WTC11 (cell line): ENCODE measurements at regions not wholly inside any gene's neighbourhood (a gene's known extent, or its start where the extent isn't known, plus 50 kb on each side); places are given as distances from the start of the nearest gene placed in this dataset.

Experiments
- ATAC-seq: fragments of 200-7000 bp; cut with Tn5 transposase; 2 replicates; pipeline ENCODE4 v1.10.0; 2021; ENCODE audit warnings: mild to moderate bottlenecking, moderate library complexity
- CTCF ChIA-PET: fragments of 300-600 bp; sonication (Branson Sonifier 250); formaldehyde crosslinking; loops from one replicate; lab custom pipeline; 2021; ENCODE audit warnings: antibody characterized with exemption; lab: Charles Lee
- POLR2A ChIA-PET: fragments of 350-600 bp; sonication (Branson Sonifier 250); formaldehyde crosslinking; loops from one replicate; lab custom pipeline; 2021; ENCODE audit warnings: antibody characterized with exemption; lab: Charles Lee
- DNase-seq: peaks from one replicate; pipeline ENCODE4 v3.0.0; 2021; ENCODE audit warnings: low spot score
- H3K27ac Mint-ChIP-seq: 2 replicates; pipeline ENCODE4 v1.8.0; 2021; ENCODE audit warnings: mixed read lengths
- H3K27me3 Mint-ChIP-seq: 2 replicates; pipeline ENCODE4 v1.8.0; 2021; ENCODE audit warnings: low read depth, mild to moderate bottlenecking, moderate library complexity, mixed read lengths
- H3K36me3 Mint-ChIP-seq: 2 replicates; pipeline ENCODE4 v1.8.0; 2021; ENCODE audit warnings: mixed read lengths
- H3K4me1 Mint-ChIP-seq: 2 replicates; pipeline ENCODE4 v1.8.0; 2022; ENCODE audit warnings: mixed read lengths
- H3K4me3 Mint-ChIP-seq: 2 replicates; pipeline ENCODE4 v1.8.0; 2021; ENCODE audit warnings: mild to moderate bottlenecking, moderate library complexity, mixed read lengths
- H3K9me3 Mint-ChIP-seq: 2 replicates; pipeline ENCODE4 v1.8.0; 2021; ENCODE audit warnings: mixed read lengths
- ATF1 ChIP-seq: sonication (generic); formaldehyde crosslinking; IDR thresholded peaks from 2 replicates; pipeline ENCODE4 v1.8.1; 2023; ENCODE audit warnings: mild to moderate bottlenecking, moderate library complexity, missing genetic modification reagents
- CDX4 ChIP-seq: fragments of 250-450 bp; sonication (Bioruptor Pico); IDR thresholded peaks from 2 replicates; pipeline ENCODE4 v1.9.0; 2021; ENCODE audit warnings: moderate library complexity, mild to moderate bottlenecking, inconsistent platforms, borderline replicate concordance
- CREM ChIP-seq: sonication (generic); formaldehyde crosslinking; IDR thresholded peaks from 2 replicates; pipeline ENCODE4 v1.8.1; 2022; ENCODE audit warnings: mild to moderate bottlenecking, missing genetic modification reagents, moderate library complexity
- FOXJ3 ChIP-seq: sonication (generic); formaldehyde crosslinking; IDR thresholded peaks from 2 replicates; pipeline ENCODE4 v1.9.0; 2021; ENCODE audit warnings: missing genetic modification reagents, mild to moderate bottlenecking, borderline replicate concordance
- FOXK1 ChIP-seq: sonication (generic); formaldehyde crosslinking; IDR thresholded peaks from 2 replicates; pipeline ENCODE4 v1.8.0; 2022; ENCODE audit warnings: mild to moderate bottlenecking, moderate library complexity, missing genetic modification reagents
- FOXP4 ChIP-seq: sonication (generic); formaldehyde crosslinking; IDR thresholded peaks from 2 replicates; pipeline ENCODE4 v1.8.0; 2022; ENCODE audit warnings: mild to moderate bottlenecking, missing genetic modification reagents
- IRF2 ChIP-seq: sonication (generic); formaldehyde crosslinking; IDR thresholded peaks from 2 replicates; pipeline ENCODE4 v1.8.0; 2022; ENCODE audit warnings: low read depth, missing genetic modification reagents, borderline replicate concordance
- JUN ChIP-seq: sonication (generic); formaldehyde crosslinking; IDR thresholded peaks from 2 replicates; pipeline ENCODE4 v1.8.0; 2023; ENCODE audit warnings: mild to moderate bottlenecking, missing genetic modification reagents
- MXD4 ChIP-seq: fragments of 250-450 bp; sonication (Bioruptor Pico); IDR thresholded peaks from 2 replicates; pipeline ENCODE4 v1.8.0; 2021; ENCODE audit warnings: mild to moderate bottlenecking, moderate library complexity, borderline replicate concordance
- NFE2L1 ChIP-seq: sonication (generic); formaldehyde crosslinking; IDR thresholded peaks from 2 replicates; pipeline ENCODE4 v1.8.1; 2023; ENCODE audit warnings: missing genetic modification reagents
- NR2C2 ChIP-seq: sonication (generic); formaldehyde crosslinking; IDR thresholded peaks from 2 replicates; pipeline ENCODE4 v1.8.0; 2022; ENCODE audit warnings: mild to moderate bottlenecking, missing genetic modification reagents
- OVOL2 ChIP-seq: fragments of 250-450 bp; sonication (Bioruptor Pico); IDR thresholded peaks from 2 replicates; pipeline ENCODE4 v1.9.0; 2021; ENCODE audit warnings: mild to moderate bottlenecking, borderline replicate concordance
- RELA ChIP-seq: sonication (generic); formaldehyde crosslinking; IDR thresholded peaks from 2 replicates; pipeline ENCODE4 v1.8.1; 2022; ENCODE audit warnings: missing genetic modification reagents, mild to moderate bottlenecking, borderline replicate concordance
- ZNF423 ChIP-seq: fragments of 250-450 bp; sonication (Bioruptor Pico); IDR thresholded peaks from 2 replicates; pipeline ENCODE4 v2.1.2; 2022; ENCODE audit warnings: mild to moderate bottlenecking, moderate library complexity
- TF ChIP-seq, protein P1 (sequence below): sonication (generic); formaldehyde crosslinking; conservative IDR thresholded peaks from 2 replicates; pipeline ENCODE4 v1.8.1; 2023; ENCODE audit warnings: mild to moderate bottlenecking, low read depth, missing genetic modification reagents, moderate library complexity
- TF ChIP-seq, protein P2 (sequence below): sonication (generic); formaldehyde crosslinking; IDR thresholded peaks from 2 replicates; pipeline ENCODE4 v1.8.1; 2022; ENCODE audit warnings: low read depth, missing genetic modification reagents, borderline replicate concordance
- TF ChIP-seq, protein P3 (sequence below): sonication (generic); formaldehyde crosslinking; IDR thresholded peaks from 2 replicates; pipeline ENCODE4 v1.8.0; 2022; ENCODE audit warnings: mild to moderate bottlenecking, missing genetic modification reagents
- TF ChIP-seq, protein P4 (sequence below): sonication (generic); formaldehyde crosslinking; IDR thresholded peaks from 2 replicates; pipeline ENCODE4 v1.8.0; 2022; ENCODE audit warnings: missing genetic modification reagents

DNA sequence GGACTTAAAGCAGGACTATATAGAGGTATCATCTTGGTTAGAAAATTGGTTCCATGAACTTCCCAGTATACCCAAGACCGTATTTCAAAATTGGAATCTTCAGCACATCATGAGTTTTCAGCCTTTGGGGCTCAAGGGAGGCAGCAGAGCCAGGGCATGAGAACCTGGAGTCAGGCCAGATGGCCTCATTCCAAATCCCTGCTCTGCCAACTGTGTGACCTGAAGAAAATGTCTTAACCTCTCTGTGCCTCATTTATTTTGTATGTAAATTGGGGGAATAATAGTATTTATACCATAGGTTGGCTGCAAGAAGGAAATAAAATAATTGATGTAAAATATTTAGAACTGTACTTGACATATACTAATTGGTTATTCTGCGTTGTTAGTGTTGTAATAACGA lies 987.6 kb downstream of the TBC1D22A start:
- H3K4me3 Mint-ChIP-seq: no peak overlapping the region

GRCh38 chr22:47748957-47749356 lies 986.5 kb downstream of the TBC1D22A start:
- H3K27me3 Mint-ChIP-seq: no peaks in the 10 kb centered on the region; the same call in 1 of the 2 replicates
- no peak for DNase-seq
- H3K4me3 Mint-ChIP-seq: no peak overlapping the region
- H3K4me1 Mint-ChIP-seq: peaks cover 22% of the 10 kb centered on the region
- no peaks in the 10 kb centered on the region for H3K9me3 Mint-ChIP-seq
- POLR2A ChIA-PET: no interaction called here
- no peak overlapping the region for H3K27ac Mint-ChIP-seq
- CTCF ChIA-PET: no interaction called here
- ATAC-seq: no peak
- H3K36me3 Mint-ChIP-seq: no peaks in the 10 kb centered on the region
- no peak for TF ChIP-seq JUN (CRISPR knock-in tag)
- no peak for TF ChIP-seq CDX4 (CRISPR knock-in tag)
- TF ChIP-seq FOXK1: no peak
- no peak for TF ChIP-seq ZNF423 (CRISPR knock-in tag)
- no peak for TF ChIP-seq NR2C2 (CRISPR knock-in tag)
- no peak for TF ChIP-seq MXD4 (CRISPR knock-in tag)
- no peak for TF ChIP-seq ATF1 (CRISPR knock-in tag)
- TF ChIP-seq, protein P1, sequence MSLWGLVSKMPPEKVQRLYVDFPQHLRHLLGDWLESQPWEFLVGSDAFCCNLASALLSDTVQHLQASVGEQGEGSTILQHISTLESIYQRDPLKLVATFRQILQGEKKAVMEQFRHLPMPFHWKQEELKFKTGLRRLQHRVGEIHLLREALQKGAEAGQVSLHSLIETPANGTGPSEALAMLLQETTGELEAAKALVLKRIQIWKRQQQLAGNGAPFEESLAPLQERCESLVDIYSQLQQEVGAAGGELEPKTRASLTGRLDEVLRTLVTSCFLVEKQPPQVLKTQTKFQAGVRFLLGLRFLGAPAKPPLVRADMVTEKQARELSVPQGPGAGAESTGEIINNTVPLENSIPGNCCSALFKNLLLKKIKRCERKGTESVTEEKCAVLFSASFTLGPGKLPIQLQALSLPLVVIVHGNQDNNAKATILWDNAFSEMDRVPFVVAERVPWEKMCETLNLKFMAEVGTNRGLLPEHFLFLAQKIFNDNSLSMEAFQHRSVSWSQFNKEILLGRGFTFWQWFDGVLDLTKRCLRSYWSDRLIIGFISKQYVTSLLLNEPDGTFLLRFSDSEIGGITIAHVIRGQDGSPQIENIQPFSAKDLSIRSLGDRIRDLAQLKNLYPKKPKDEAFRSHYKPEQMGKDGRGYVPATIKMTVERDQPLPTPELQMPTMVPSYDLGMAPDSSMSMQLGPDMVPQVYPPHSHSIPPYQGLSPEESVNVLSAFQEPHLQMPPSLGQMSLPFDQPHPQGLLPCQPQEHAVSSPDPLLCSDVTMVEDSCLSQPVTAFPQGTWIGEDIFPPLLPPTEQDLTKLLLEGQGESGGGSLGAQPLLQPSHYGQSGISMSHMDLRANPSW (CRISPR knock-in tag): no peak
- TF ChIP-seq, protein P2, sequence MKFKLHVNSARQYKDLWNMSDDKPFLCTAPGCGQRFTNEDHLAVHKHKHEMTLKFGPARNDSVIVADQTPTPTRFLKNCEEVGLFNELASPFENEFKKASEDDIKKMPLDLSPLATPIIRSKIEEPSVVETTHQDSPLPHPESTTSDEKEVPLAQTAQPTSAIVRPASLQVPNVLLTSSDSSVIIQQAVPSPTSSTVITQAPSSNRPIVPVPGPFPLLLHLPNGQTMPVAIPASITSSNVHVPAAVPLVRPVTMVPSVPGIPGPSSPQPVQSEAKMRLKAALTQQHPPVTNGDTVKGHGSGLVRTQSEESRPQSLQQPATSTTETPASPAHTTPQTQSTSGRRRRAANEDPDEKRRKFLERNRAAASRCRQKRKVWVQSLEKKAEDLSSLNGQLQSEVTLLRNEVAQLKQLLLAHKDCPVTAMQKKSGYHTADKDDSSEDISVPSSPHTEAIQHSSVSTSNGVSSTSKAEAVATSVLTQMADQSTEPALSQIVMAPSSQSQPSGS (CRISPR knock-in tag): no peak
- TF ChIP-seq RELA (CRISPR knock-in tag): no peak
- TF ChIP-seq IRF2: no peak
- no peak for TF ChIP-seq CREM
- no peak for TF ChIP-seq OVOL2 (CRISPR knock-in tag)

More for the DNA sequence above, 987.6 kb downstream of the TBC1D22A start:
- DNase-seq (no peak), ATAC-seq (no peak)
- H3K27ac Mint-ChIP-seq: no peak overlapping the region
- H3K9me3 Mint-ChIP-seq: no peaks in the 10 kb centered on the region
- ChIA-PET CTCF (no interaction called here), POLR2A (no interaction called here)
- TF ChIP-seq NFE2L1 (CRISPR knock-in tag) (no peak), FOXJ3 (CRISPR knock-in tag) (no peak)
- H3K27me3 Mint-ChIP-seq: no peaks in the 10 kb centered on the region; the same call in 1 of the 2 replicates
- no peaks in the 10 kb centered on the region for H3K36me3 Mint-ChIP-seq
- H3K4me1 Mint-ChIP-seq: peaks cover 22% of the 10 kb centered on the region

DNA sequence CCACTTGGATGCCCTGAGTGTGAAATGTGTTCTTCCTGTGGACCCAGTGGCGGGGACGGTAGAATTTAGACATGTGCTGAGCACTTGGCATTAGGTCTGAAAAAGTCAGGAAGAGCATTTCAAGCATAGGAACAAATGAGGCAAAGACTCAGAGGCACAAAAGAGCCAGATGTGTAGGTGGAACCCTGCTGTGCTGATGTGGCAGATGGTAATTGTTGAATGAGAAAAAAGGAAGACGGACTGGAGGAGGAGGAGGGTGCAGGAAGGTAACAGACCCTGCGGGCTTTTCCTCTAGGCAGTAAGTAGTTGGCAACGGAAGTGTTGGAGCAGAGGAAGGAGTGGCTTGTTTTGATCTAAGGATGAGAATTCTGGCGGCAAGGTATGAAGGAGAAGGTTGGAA lies 985.8 kb downstream of the TBC1D22A start:
- no peaks in the 10 kb centered on the region for H3K36me3 Mint-ChIP-seq
- H3K4me3 Mint-ChIP-seq: no peak overlapping the region
- peaks cover 22% of the 10 kb centered on the region for H3K4me1 Mint-ChIP-seq
- DNase-seq (no peak), ATAC-seq (peak; percentile 48; the same call in 1 of the 2 replicates)
- no peak overlapping the region for H3K27ac Mint-ChIP-seq
- H3K27me3 Mint-ChIP-seq: no peaks in the 10 kb centered on the region; the same call in 1 of the 2 replicates
- CTCF ChIA-PET: no interaction called here
- POLR2A ChIA-PET: interaction anchor here (0.7 kb wide), 1 partner anchor 509 kb away, joined by 4 read pairs; no protein-coding TSS in a partner anchor
- TF ChIP-seq, protein P2 (CRISPR knock-in tag): no peak
- TF ChIP-seq, protein P3, sequence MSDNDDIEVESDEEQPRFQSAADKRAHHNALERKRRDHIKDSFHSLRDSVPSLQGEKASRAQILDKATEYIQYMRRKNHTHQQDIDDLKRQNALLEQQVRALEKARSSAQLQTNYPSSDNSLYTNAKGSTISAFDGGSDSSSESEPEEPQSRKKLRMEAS (CRISPR knock-in tag): no peak
- TF ChIP-seq, protein P4, sequence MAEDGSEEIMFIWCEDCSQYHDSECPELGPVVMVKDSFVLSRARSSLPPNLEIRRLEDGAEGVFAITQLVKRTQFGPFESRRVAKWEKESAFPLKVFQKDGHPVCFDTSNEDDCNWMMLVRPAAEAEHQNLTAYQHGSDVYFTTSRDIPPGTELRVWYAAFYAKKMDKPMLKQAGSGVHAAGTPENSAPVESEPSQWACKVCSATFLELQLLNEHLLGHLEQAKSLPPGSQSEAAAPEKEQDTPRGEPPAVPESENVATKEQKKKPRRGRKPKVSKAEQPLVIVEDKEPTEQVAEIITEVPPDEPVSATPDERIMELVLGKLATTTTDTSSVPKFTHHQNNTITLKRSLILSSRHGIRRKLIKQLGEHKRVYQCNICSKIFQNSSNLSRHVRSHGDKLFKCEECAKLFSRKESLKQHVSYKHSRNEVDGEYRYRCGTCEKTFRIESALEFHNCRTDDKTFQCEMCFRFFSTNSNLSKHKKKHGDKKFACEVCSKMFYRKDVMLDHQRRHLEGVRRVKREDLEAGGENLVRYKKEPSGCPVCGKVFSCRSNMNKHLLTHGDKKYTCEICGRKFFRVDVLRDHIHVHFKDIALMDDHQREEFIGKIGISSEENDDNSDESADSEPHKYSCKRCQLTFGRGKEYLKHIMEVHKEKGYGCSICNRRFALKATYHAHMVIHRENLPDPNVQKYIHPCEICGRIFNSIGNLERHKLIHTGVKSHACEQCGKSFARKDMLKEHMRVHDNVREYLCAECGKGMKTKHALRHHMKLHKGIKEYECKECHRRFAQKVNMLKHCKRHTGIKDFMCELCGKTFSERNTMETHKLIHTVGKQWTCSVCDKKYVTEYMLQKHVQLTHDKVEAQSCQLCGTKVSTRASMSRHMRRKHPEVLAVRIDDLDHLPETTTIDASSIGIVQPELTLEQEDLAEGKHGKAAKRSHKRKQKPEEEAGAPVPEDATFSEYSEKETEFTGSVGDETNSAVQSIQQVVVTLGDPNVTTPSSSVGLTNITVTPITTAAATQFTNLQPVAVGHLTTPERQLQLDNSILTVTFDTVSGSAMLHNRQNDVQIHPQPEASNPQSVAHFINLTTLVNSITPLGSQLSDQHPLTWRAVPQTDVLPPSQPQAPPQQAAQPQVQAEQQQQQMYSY: no peak
- TF ChIP-seq FOXP4: no peak
- TF ChIP-seq, all 79 proteins: peak for 0
- no peaks in the 10 kb centered on the region for H3K9me3 Mint-ChIP-seq
